ENCODE measurements at regions not wholly inside any gene's neighbourhood (a gene's known extent, or its start where the extent isn't known, plus 50 kb on each side); places are given as distances from the start of the nearest gene placed in this dataset.

- ChIA-PET POLR2A (no interaction called here), CTCF (no interaction called here)
- H3K4me3 ChIP-seq (ENCODE audit: low read length): no peak overlapping the region
These were observed 109.2 kb upstream of the TMEM170B start for GRCh38 chr6:11428371-11428770.

GRCh38 chr6:11427723-11428245 lies 109.8 kb upstream of the TMEM170B start:
- H3K27ac Mint-ChIP-seq: no peak overlapping the region
- DNase-seq (no peak), ATAC-seq (ENCODE audit: poor library complexity) (no peak)
- peaks cover 6% of the 10 kb centered on the region for H3K4me1 ChIP-seq (ENCODE audit: insufficient read depth, low read length)
- H3K4me1 Mint-ChIP-seq (ENCODE audit: low read depth): peaks cover 15% of the 10 kb centered on the region
- H3K36me3 Mint-ChIP-seq (ENCODE audit: low read depth): no peaks in the 10 kb centered on the region
- ChIA-PET CTCF (no interaction called here), POLR2A (no interaction called here)
- no peak for TF ChIP-seq CTCF (IDR thresholded peaks at IDR 0.05)
- H3K36me3 ChIP-seq (ENCODE audit: insufficient read depth, low read length): no peaks in the 10 kb centered on the region
- intact Hi-C loops (cut with DNase I, micrococcal nuclease): no loop called here
- no peak overlapping the region for H3K4me3 ChIP-seq (ENCODE audit: low read length)
- H3K9me3 Mint-ChIP-seq: no peaks in the 10 kb centered on the region
- H3K27me3 ChIP-seq (ENCODE audit: control insufficient read depth in 1 of 2, insufficient read depth in 2 of 2, low read length in 2 of 2): no peaks in the 10 kb centered on the region
- H3K4me3 Mint-ChIP-seq: no peak overlapping the region
- H3K27me3 Mint-ChIP-seq: no peaks in the 10 kb centered on the region
- no peaks in the 10 kb centered on the region for H3K9me3 ChIP-seq (ENCODE audit: control insufficient read depth in 1 of 2, insufficient read depth in 1 of 2, low read length in 2 of 2)
- H3K27ac ChIP-seq (ENCODE audit: low read depth in 1 of 2, low read length in 2 of 2): no peak overlapping the region

More at GRCh38 chr6:11428371-11428770, 109.2 kb upstream of the TMEM170B start:
- H3K36me3 ChIP-seq (ENCODE audit: insufficient read depth, low read length): no peaks in the 10 kb centered on the region
- TF ChIP-seq CTCF (IDR thresholded peaks at IDR 0.05): no peak
- DNase-seq: no peak
- H3K27ac ChIP-seq (ENCODE audit: low read depth in 1 of 2, low read length in 2 of 2): no peak overlapping the region
- H3K4me1 ChIP-seq (ENCODE audit: insufficient read depth, low read length): peaks cover 6% of the 10 kb centered on the region
- H3K9me3 ChIP-seq (ENCODE audit: control insufficient read depth in 1 of 2, insufficient read depth in 1 of 2, low read length in 2 of 2): no peaks in the 10 kb centered on the region
- no peak overlapping the region for H3K4me3 Mint-ChIP-seq
- H3K36me3 Mint-ChIP-seq (ENCODE audit: low read depth): no peaks in the 10 kb centered on the region
- H3K27me3 Mint-ChIP-seq: no peaks in the 10 kb centered on the region
- no peaks in the 10 kb centered on the region for H3K27me3 ChIP-seq (ENCODE audit: control insufficient read depth in 1 of 2, insufficient read depth in 2 of 2, low read length in 2 of 2)
- intact Hi-C loops (cut with DNase I, micrococcal nuclease): no loop called here
- H3K9me3 Mint-ChIP-seq: no peaks in the 10 kb centered on the region
- no peak for ATAC-seq (ENCODE audit: poor library complexity)
- H3K27ac Mint-ChIP-seq: no peak overlapping the region
- H3K4me1 Mint-ChIP-seq (ENCODE audit: low read depth): peaks cover 15% of the 10 kb centered on the region

- no peaks in the 10 kb centered on the region for H3K9me3 Mint-ChIP-seq
- ATAC-seq (ENCODE audit: poor library complexity): no peak
- Histone ChIP-seq H3K27me3 (ENCODE audit: control insufficient read depth in 1 of 2, insufficient read depth in 2 of 2, low read length in 2 of 2) (no peaks in the 10 kb centered on the region), H3K4me3 (ENCODE audit: low read length) (no peak overlapping the region), H3K36me3 (ENCODE audit: insufficient read depth, low read length) (no peaks in the 10 kb centered on the region), H3K27ac (ENCODE audit: low read depth in 1 of 2, low read length in 2 of 2) (no peak overlapping the region), H3K9me3 (ENCODE audit: control insufficient read depth in 1 of 2, insufficient read depth in 1 of 2, low read length in 2 of 2) (no peaks in the 10 kb centered on the region), H3K4me1 (ENCODE audit: insufficient read depth, low read length) (peaks cover 6% of the 10 kb centered on the region)
- no peaks in the 10 kb centered on the region for H3K27me3 Mint-ChIP-seq
- H3K27ac Mint-ChIP-seq: no peak overlapping the region
- no peak overlapping the region for H3K4me3 Mint-ChIP-seq
- ChIA-PET CTCF (no interaction called here), POLR2A (no interaction called here)
- intact Hi-C loops (cut with DNase I, micrococcal nuclease): no loop called here
- H3K4me1 Mint-ChIP-seq (ENCODE audit: low read depth): peaks cover 15% of the 10 kb centered on the region
- no peaks in the 10 kb centered on the region for H3K36me3 Mint-ChIP-seq (ENCODE audit: low read depth)
- no peak for DNase-seq
- no peak for TF ChIP-seq CTCF (IDR thresholded peaks at IDR 0.05)
These were observed 110.3 kb upstream of the TMEM170B start for GRCh38 chr6:11427091-11427722.
